RWPE2 (cell line): ENCODE measurements at regions not wholly inside any gene's neighbourhood (a gene's known extent, or its start where the extent isn't known, plus 50 kb on each side); places are given as distances from the start of the nearest gene placed in this dataset.

Experiments used
- ATAC-seq: fragments of 200-7000 bp; cut with Tn5 transposase; 3 replicates; pipeline ENCODE4 v1.9.1; 2021; ENCODE audit warnings: low read depth
- DNase-seq: peaks from one replicate; pipeline ENCODE4 v3.0.0-alpha.2; 2020; ENCODE audit warnings: low spot score
- H3K27ac ChIP-seq: fragments of 450-650 bp; 2 replicates; pipeline ENCODE4 v1.5.1; 2017; ENCODE audit warnings: mild to moderate bottlenecking; ENCODE audit not compliant: poor library complexity, severe bottlenecking
- H3K27me3 ChIP-seq: fragments of 250-450 bp; sonication (Bioruptor Pico); 2 replicates; pipeline ENCODE4 v1.5.1; 2021; ENCODE audit warnings: mild to moderate bottlenecking, moderate library complexity; ENCODE audit not compliant: insufficient read depth, poor library complexity, severe bottlenecking
- H3K36me3 ChIP-seq: fragments of 250-450 bp; sonication (Bioruptor Pico); 2 replicates; pipeline ENCODE4 v1.5.1; 2020; ENCODE audit warnings: low read depth, mild to moderate bottlenecking, moderate library complexity
- H3K4me1 ChIP-seq: fragments of 250-450 bp; sonication (Bioruptor Pico); 2 replicates; pipeline ENCODE4 v1.5.1; 2021; ENCODE audit warnings: mild to moderate bottlenecking, moderate library complexity; ENCODE audit not compliant: insufficient read depth, poor library complexity, severe bottlenecking
- H3K4me3 ChIP-seq: fragments of 250-450 bp; sonication (Bioruptor Pico); 2 replicates; pipeline ENCODE4 v1.5.1; 2021; ENCODE audit warnings: mild to moderate bottlenecking, moderate library complexity; ENCODE audit not compliant: severe bottlenecking
- H3K9me3 ChIP-seq: fragments of 250-450 bp; sonication (Bioruptor Pico); 2 replicates; pipeline ENCODE4 v1.5.1; 2021; ENCODE audit warnings: mild to moderate bottlenecking, moderate library complexity; ENCODE audit not compliant: severe bottlenecking
- CTCF ChIP-seq: fragments of 450-650 bp; IDR thresholded peaks from one replicate; pipeline ENCODE4 v1.5.1; 2017; ENCODE audit warnings: mild to moderate bottlenecking, moderate library complexity; ENCODE audit not compliant: poor library complexity, severe bottlenecking

GRCh38 chr16:55233464-55233863 lies 90.5 kb upstream of the IRX6 start:
- Histone ChIP-seq H3K4me1 (no peaks in the 10 kb centered on the region), H3K36me3 (no peaks in the 10 kb centered on the region), H3K27ac (no peak overlapping the region), H3K27me3 (peaks cover 4% of the 10 kb centered on the region), H3K4me3 (no peak overlapping the region), H3K9me3 (no peaks in the 10 kb centered on the region)
- ATAC-seq, result no peak
- TF ChIP-seq CTCF, result no peak
- DNase-seq, result no peak

GRCh38 chr16:55236655-55237054 lies 87.3 kb upstream of the IRX6 start:
- H3K4me1 ChIP-seq, result no peaks in the 10 kb centered on the region
- no peak for DNase-seq
- TF ChIP-seq CTCF, result no peak
- H3K27me3 ChIP-seq, result no peaks in the 10 kb centered on the region
- no peaks in the 10 kb centered on the region for H3K9me3 ChIP-seq
- no peak for ATAC-seq
- H3K27ac ChIP-seq, result no peak overlapping the region
- H3K36me3 ChIP-seq, result no peaks in the 10 kb centered on the region
- no peak overlapping the region for H3K4me3 ChIP-seq

GRCh38 chr16:55239723-55240122 lies 84.3 kb upstream of the IRX6 start:
- no peak overlapping the region for H3K27ac ChIP-seq
- no peaks in the 10 kb centered on the region for H3K27me3 ChIP-seq
- no peak overlapping the region for H3K4me3 ChIP-seq
- no peak for TF ChIP-seq CTCF
- ATAC-seq (no peak), DNase-seq (no peak)
- H3K4me1 ChIP-seq, result no peaks in the 10 kb centered on the region
- H3K36me3 ChIP-seq, result no peaks in the 10 kb centered on the region
- H3K9me3 ChIP-seq, result no peaks in the 10 kb centered on the region

GRCh38 chr16:55240888-55241287 lies 83.1 kb upstream of the IRX6 start:
- H3K27ac ChIP-seq, result no peak overlapping the region
- H3K4me3 ChIP-seq, result no peak overlapping the region
- no peaks in the 10 kb centered on the region for H3K36me3 ChIP-seq
- H3K4me1 ChIP-seq, result no peaks in the 10 kb centered on the region
- no peaks in the 10 kb centered on the region for H3K27me3 ChIP-seq
- H3K9me3 ChIP-seq, result no peaks in the 10 kb centered on the region
- no peak for TF ChIP-seq CTCF
- DNase-seq (no peak), ATAC-seq (no peak)

- Histone ChIP-seq H3K9me3 (no peaks in the 10 kb centered on the region), H3K27ac (no peak overlapping the region), H3K36me3 (no peaks in the 10 kb centered on the region), H3K4me1 (no peaks in the 10 kb centered on the region), H3K27me3 (no peaks in the 10 kb centered on the region), H3K4me3 (no peak overlapping the region)
- DNase-seq (no peak), ATAC-seq (no peak)
- TF ChIP-seq CTCF, result no peak
Measured at GRCh38 chr16:55242667-55243066, 81.3 kb upstream of the IRX6 start.
